ENCODE measurements at regions not wholly inside any gene's neighbourhood (a gene's known extent, or its start where the extent isn't known, plus 50 kb on each side); places are given as distances from the start of the nearest gene placed in this dataset.
"Not testable (repeated sequence)": the region's sequence is repeated elsewhere in the genome, so short reads cannot be mapped to it uniquely, and the experiment has no call there.

DNA sequence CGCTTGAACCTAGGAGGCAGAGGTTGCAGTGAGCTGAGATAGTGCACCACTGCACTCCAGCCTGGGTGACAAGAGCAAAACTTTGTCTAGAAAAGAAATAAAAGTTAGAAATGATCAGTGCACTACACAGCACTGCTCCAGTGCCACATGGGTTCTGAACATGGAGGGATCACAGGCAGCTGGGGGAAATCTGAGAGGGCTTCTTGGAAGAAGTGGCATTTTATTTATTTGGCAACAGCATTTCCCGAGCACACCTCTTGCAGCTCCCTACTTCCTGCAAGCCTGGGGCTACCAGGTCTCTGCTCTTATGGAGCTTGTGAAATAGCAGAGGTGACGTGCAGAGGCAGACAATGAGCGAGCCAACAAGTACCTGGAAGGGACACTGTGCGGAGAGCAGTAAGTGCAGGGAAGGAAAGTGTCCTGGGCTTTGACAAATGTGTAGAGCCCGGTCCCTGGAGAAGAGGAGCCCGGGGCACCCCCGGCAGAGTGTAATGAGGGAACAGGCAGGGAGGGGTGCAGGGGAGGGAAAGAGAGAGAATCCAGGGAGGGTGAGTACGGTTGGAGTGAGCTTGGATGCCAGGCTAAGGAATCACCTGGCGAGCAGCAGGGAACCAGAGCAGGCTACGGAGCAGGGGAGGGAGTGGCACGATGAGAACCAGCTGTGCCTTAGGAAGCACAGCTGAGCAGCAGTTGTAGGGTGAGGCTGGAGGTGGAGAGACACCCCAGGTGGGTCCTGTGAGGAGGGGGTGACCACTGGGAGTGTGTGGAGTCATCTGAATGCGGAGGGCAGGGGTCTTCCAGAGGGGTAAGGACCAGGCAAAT lies 104.6 kb upstream of the CTBP2 start:
- no peak for DNase-seq

GRCh38 chr10:125264091-125264490 lies 103.7 kb upstream of the CTBP2 start:
- no peak for DNase-seq

- no peak for DNase-seq
Observed at GRCh38 chr10:125263551-125263950, 103.2 kb upstream of the CTBP2 start.

DNA sequence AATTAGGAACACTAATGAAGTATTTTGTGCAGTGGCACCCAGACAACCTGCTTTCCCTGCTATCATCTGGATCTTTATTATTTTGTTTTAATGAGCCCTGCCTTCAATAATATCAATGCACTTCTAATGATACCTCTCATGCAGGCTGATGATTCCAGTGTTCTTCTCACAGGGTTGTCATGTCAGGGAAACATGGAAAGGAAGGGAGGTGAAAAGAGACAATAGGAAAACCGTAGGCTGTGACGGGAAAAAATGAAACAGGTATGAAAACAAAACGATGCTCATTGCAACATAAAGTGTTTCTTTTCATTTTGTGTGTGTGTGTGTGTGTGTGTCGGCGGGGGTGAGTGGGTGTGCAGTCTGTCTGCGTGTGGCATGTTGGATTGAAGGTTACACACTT lies 102.6 kb upstream of the CTBP2 start:
- no peak for DNase-seq

- DNase-seq = no peak
Observed at GRCh38 chr10:125262409-125262808, 102.0 kb upstream of the CTBP2 start.

DNA sequence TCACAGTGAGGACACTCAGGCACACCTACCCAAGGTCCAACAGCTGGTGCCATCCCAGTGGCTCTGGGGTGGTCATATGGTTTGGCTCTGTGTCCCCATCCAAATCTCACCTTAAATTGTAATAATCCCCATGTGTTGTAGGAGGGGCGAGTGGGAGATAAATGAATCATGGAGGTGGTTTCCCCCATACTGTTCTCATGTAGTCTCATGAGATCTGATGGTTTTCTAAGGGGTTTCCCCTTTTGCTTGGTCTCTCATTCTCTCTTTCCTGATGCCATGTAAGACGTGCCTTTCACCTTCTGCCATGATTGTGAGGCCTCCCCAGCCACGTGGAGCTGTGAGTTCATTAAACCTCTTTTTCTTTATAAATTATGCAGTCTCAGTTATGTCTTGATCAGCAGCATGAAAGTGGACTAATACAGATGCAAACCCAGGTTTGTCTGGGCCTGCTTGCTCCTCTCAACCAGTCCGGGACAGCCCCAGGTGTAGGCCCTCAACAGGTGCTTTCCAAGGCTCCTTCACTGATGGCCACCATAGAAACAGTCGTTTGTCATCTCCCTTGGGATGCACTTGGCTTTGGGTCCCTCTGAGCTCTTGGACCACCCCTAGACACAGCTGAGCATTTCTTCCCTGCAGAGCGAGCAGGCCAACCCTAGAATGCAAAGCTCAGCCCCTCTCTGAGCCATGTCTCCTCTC lies 101.3 kb upstream of the CTBP2 start:
- no peak for DNase-seq

GRCh38 chr10:125260260-125260659 lies 99.9 kb upstream of the CTBP2 start:
- DNase-seq = no peak

DNA sequence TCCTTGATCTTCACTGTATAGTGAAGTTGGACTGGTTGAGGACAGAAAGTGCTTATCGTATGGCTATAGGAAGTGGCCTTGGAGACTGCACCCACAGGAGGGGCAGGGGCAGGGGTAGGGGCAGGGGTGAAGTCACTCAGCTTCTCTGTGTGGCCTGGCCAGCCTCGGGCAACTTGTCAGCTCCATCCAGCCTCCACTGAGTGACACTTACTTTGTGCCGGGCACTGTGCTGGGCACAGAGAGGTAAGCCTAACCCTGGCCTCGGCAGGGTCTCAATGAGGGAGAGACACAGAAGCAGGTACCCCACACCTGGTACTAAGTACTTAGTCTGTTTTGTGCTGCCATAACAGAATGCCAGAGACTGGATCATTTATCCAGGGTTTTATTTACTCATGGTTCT lies 99.3 kb upstream of the CTBP2 start:
- DNase-seq = no peak

- no peak for DNase-seq
Observed at GRCh38 chr10:125258676-125259075, 98.3 kb upstream of the CTBP2 start.

- peak; percentile 8 for DNase-seq
Observed at GRCh38 chr10:125257521-125258108, 97.3 kb upstream of the CTBP2 start.

DNA sequence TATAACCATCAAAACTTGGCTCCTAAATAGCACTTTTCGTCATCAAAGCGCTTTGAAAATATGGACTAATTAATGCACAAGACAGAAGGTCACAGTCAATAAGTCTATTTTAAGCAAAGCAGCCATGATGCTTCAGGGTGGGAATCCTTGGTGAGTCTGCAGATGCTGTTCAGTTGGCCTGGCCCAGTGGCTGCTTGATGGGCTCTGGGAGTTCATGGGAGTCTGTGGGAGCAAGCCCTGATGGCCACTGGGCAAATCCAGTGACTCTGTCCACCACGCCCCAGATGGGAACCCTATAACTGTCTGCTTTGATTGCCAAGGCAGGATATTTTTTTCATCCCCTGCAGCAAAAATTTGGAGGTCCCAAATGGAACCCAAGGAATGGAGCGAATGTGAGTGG lies 95.7 kb upstream of the CTBP2 start:
- DNase-seq = no peak

- no peak for DNase-seq
Observed at GRCh38 chr10:125252937-125253336, 92.6 kb upstream of the CTBP2 start.

DNA sequence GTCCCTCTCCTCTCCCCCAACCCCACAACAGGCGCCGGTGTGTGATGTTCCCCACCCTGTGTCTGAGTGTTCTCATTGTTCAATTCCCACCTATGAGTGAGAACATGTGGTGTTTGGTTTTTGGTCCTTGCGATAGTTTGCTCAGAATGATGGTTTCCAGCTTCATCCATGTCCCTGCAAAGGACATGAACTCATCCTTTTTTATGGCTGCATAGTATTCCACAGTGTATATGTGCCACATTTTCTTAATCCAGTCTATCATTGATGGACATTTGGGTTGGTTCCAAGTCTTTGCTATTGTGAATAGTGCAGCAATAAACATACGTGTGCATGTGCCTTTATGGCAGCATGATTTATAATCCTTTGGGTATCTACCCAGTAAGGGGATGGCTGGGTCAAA lies 90.5 kb upstream of the CTBP2 start:
- DNase-seq = not testable (repeated sequence)

DNA sequence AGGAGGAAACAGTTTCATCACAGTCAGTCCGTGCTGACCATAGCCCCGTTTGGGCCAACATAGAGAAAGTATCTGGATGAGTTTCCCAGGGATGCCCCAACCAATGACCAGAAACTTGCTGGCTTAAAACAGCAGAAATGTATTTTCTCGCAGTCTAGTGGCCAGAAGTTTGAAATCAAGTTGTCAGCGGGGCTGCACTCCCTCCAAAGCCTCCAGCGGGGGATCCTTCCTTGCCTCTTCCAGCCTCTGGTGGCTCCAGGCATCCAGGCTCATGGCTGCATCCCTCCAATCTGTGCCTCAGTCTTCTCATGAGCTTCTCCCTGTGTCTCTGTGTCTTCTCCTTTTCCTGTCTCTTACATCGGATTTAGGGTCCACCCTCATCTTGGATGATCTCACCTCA lies 89.6 kb upstream of the CTBP2 start:
- DNase-seq = no peak

DNA sequence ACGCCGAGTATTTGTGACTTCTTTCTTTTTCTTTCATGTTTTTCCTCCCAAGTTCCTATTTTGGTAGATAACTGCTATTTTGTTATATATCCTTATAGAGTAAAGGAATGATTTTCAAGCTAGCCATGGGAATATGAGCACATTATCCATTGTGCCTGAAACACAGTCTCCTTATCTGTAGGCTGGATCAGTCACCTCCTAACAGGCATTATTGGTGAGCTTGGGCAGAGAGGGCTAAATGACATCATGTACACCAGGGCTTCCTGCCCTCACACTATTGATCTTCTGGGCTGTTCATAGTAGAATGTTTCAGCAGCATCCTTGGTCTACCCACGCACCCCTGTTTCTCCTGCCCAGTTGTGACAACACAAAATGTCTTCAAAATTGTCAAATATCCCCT lies 88.1 kb upstream of the CTBP2 start:
- no peak for DNase-seq

DNA sequence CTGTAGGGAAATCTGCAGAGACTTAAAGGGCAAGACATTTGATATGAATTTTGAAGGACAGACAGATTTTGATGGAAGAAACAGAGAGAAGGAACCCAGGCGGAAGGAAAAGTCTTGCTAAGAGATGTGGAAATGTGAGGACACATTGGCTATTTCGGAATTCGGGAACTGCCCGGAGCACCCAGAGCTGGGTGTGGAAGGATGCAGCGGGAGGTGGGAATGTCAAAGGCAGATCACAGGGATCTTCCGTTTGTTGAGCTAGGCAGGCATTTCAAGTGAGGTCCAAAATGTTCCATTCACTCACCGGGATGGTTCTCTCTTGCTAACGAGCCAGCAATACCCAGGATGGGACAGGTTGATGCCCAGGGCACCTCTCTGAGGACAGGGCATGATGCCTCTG lies 87.2 kb upstream of the CTBP2 start:
- DNase-seq = no peak

- no peak for DNase-seq
Observed at GRCh38 chr10:125243532-125244253, 83.3 kb upstream of the CTBP2 start.

DNA sequence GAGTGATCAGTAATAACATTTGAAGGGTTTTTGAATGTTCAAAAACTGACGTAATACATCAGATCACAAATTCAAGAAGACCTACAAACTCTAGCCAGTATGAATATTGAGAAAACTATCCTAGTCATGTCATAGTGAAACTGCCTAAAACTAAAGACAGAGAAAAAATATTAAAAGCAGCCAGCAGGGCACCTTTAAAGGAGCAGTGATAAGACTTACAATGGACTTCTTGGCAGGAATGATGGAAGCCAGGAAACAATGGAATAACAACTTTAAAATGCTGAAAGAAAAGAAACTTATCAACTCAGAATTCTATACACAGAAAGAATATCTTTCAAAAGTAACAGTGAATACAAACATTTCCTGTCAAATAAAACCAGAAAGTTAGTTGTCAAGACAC lies 78.3 kb upstream of the CTBP2 start:
- no peak for DNase-seq

DNA sequence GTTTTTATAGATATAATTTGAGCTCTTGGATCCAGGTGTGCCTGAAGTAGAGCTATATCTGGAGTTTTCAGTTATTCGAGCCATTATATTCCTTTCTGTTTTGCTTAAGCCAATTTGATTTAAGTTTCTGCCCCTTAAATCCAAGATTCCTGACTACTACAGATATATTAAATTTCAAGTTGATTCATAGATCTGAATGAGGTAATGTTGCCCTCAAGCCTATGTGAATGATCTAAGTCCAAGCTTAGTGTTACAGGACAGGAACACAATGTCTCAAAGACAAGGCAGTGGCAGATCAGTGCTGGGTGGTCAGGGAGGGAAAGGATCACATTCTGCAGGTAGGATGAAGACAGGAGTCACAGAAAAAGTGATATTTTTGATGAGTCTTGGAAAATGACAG lies 75.7 kb upstream of the CTBP2 start:
- no peak for DNase-seq

DNA sequence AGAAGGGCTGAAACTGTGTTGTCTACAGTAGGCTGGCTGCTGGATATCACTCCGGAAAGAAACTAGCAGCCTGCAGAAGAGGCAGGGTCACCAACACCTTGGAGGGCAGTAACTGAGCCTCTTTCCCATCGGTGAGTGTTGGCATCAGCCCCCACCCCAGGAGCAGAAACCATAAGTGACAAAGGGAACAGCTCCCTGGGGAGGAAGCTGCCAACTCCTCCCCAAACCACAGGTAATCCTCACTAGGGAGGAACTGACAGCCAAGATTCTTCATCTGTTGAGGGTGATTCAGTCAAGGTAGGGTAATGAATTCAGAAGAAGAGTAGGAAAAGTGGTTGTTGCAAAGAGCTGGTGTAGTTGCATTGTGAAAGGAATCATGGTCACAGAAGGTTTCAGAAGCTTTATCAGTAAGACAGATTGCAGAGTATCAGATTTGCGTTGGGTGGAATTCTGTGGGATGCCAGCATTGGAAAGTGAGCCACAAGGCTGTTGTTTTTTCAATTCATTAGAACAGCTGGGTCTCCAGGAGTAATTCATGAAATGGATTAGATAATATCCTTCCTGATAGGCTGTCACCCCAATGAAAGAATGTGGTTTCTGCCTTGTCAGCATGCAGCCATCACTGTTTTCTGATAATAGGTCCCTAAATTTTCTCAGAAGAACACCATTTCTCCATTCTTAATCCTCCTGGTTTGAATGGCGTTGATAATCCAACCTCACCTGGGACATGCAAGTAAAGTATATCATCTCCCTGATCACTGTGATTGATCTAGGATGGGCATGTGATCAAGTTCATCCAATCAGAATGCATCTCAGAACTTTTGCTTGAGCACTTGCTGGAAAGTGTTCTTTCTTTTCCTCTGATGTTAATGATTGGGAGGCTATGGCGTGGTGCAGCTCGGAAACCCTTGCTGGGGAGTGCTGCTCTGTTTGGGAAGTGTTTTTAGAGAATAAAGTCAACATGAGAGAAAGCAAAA lies 75.0 kb upstream of the CTBP2 start:
- DNase-seq = no peak

DNA sequence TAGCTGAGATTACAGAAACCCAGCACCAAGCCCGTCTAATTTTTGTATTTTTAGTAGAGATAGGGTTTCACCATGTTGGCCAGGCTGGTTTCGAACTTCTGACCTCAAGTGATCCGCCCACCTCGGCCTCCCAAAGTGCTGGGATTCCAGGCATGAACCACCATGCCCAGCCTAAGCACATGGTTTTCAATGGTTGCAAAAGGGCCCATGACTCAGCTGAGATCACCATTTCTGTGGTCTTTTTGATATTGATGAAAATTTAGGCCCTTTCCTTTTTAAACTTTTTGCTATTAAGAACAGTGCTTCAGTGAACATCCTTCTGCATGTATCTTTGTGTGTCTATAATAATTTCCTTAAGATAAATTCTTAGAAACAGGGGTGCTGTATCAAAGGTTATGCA lies 74.2 kb upstream of the CTBP2 start:
- not testable (repeated sequence) for DNase-seq

DNA sequence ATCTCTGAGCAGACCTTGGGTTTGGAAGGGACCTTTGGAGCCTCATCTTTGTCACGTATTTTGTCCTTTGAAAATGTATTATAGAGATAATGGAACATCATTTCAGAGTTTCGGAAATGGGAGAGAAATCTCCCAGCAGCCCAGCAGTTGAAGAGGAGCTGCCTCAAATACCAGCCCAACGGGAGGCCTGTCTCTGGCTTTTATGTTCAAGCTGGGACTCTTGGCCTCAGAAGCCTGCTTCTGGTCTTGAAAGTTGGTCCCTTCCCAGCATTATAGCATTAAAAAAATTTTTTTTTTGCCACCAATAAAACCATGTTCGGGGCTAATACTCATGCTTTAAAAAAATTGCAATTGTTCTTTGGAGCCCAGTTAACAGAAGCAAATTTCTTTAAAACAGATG lies 73.4 kb upstream of the CTBP2 start:
- DNase-seq = no peak
